Fibroblast of lung (primary cell): ENCODE measurements at regions not wholly inside any gene's neighbourhood (a gene's known extent, or its start where the extent isn't known, plus 50 kb on each side); places are given as distances from the start of the nearest gene placed in this dataset.
A peak's percentile ranks its signal among the peaks of the same experiment; 100 is the strongest.

Source experiments
- DNase-seq, 2 donors: peaks; one replicate each; pipeline versions ENCODE4 v3.0.0 to v3.0.0-alpha.2; 2010; ENCODE audit warnings: low read depth in 2 of 2
- H2AFZ ChIP-seq: 2 replicates; pipeline ENCODE4 v1.5.1; 2012; ENCODE audit warnings: low read length, control low read depth, inconsistent platforms
- H3K27ac ChIP-seq: 2 replicates; pipeline ENCODE4 v1.5.1; 2011; ENCODE audit warnings: low read length, control low read depth; ENCODE audit not compliant: insufficient read depth
- H3K27me3 ChIP-seq: 2 replicates; pipeline ENCODE4 v1.5.1; 2011; ENCODE audit warnings: mild to moderate bottlenecking, low read length; ENCODE audit not compliant: control insufficient read depth, insufficient read depth
- H3K36me3 ChIP-seq: 2 replicates; pipeline ENCODE4 v1.5.1; 2011; ENCODE audit warnings: low read length; ENCODE audit not compliant: control insufficient read depth, insufficient read depth
- H3K4me1 ChIP-seq: 2 replicates; pipeline ENCODE4 v1.5.1; 2011; ENCODE audit warnings: low read length; ENCODE audit not compliant: control insufficient read depth, insufficient read depth; ENCODE audit errors: extremely low read depth
- H3K4me2 ChIP-seq: 2 replicates; pipeline ENCODE4 v1.5.1; 2011; ENCODE audit warnings: low read length, control low read depth; ENCODE audit not compliant: insufficient read depth; ENCODE audit errors: extremely low read depth
- H3K4me3 ChIP-seq, 4 experiments: fragments of 200-600 bp in 1 of 4; sonication (generic) in 1 of 4; replicated peaks in 1 of 4; 2 replicates each; pipeline ENCODE4 v1.5.1; 2011 to 2016; ENCODE audit warnings: low read length in 4 of 4, low read depth in 3 of 4, mild to moderate bottlenecking in 3 of 4, control low read depth in 2 of 4, inconsistent platforms in 1 of 4, mixed read lengths in 1 of 4; ENCODE audit not compliant: insufficient read depth in 1 of 4; ENCODE audit errors: control extremely low read depth in 1 of 4
- H3K79me2 ChIP-seq: 2 replicates; pipeline ENCODE4 v1.5.1; 2012; ENCODE audit warnings: mild to moderate bottlenecking, low read length, inconsistent platforms; ENCODE audit not compliant: control insufficient read depth, insufficient read depth
- H3K9ac ChIP-seq: 2 replicates; pipeline ENCODE4 v1.5.1; 2011; ENCODE audit warnings: mild to moderate bottlenecking, low read length, control low read depth; ENCODE audit not compliant: insufficient read depth
- H3K9me3 ChIP-seq: 2 replicates; pipeline ENCODE4 v1.5.1; 2012; ENCODE audit warnings: low read depth, low read length; ENCODE audit not compliant: control insufficient read depth, insufficient read depth
- H4K20me1 ChIP-seq: 2 replicates; pipeline ENCODE4 v1.5.1; 2011; ENCODE audit warnings: low read length; ENCODE audit not compliant: control insufficient read depth, insufficient read depth; ENCODE audit errors: extremely low read depth
- CTCF ChIP-seq, 2 donors: IDR thresholded peaks in 1 of 2; conservative IDR thresholded peaks in 1 of 2; 1 replicate in 1 of 2; 2 replicates in 1 of 2; pipeline ENCODE4 v1.5.1; 2011 to 2012; ENCODE audit warnings: low read length in 2 of 2, control low read depth in 1 of 2, inconsistent platforms in 1 of 2, low read depth in 1 of 2, mild to moderate bottlenecking in 1 of 2
- EZH2 ChIP-seq: IDR thresholded peaks from 2 replicates; pipeline ENCODE4 v1.5.1; 2012; ENCODE audit warnings: low read length, control low read depth, mild to moderate bottlenecking; ENCODE audit errors: missing control alignments

GRCh38 chr2:122830157-122830556 lies 1074.7 kb downstream of the TSN start:
- no peak overlapping the region for H3K9ac ChIP-seq
- H4K20me1 ChIP-seq: no peaks in the 10 kb centered on the region
- no peak for TF ChIP-seq EZH2
- no peak for TF ChIP-seq CTCF (conservative IDR thresholded peaks at IDR 0.05 in 1 of 2, IDR thresholded peaks at IDR 0.05 in 1 of 2; ENCODE audit: low read depth in 1 of 2, low read length in 2 of 2)
- H3K4me3 ChIP-seq: no peak overlapping the region
- H3K4me2 ChIP-seq: no peak overlapping the region
- H2AFZ ChIP-seq: no peak overlapping the region
- no peaks in the 10 kb centered on the region for H3K4me1 ChIP-seq
- H3K27ac ChIP-seq: no peak overlapping the region
- no peaks in the 10 kb centered on the region for H3K9me3 ChIP-seq
- no peaks in the 10 kb centered on the region for H3K27me3 ChIP-seq
- no peaks in the 10 kb centered on the region for H3K79me2 ChIP-seq
- H3K36me3 ChIP-seq: no peaks in the 10 kb centered on the region
- no peak for DNase-seq

- H3K36me3 ChIP-seq: no peaks in the 10 kb centered on the region
- H4K20me1 ChIP-seq: no peaks in the 10 kb centered on the region
- TF ChIP-seq CTCF (conservative IDR thresholded peaks at IDR 0.05 in 1 of 2, IDR thresholded peaks at IDR 0.05 in 1 of 2; ENCODE audit: low read depth in 1 of 2, low read length in 2 of 2) (no peak), EZH2 (no peak)
- H3K9me3 ChIP-seq: no peaks in the 10 kb centered on the region
- no peak overlapping the region for H3K4me3 ChIP-seq
- no peak overlapping the region for H3K4me2 ChIP-seq
- no peak overlapping the region for H3K27ac ChIP-seq
- no peak overlapping the region for H3K9ac ChIP-seq
- H3K4me1 ChIP-seq: no peaks in the 10 kb centered on the region
- H2AFZ ChIP-seq: no peak overlapping the region
- H3K27me3 ChIP-seq: no peaks in the 10 kb centered on the region
- DNase-seq: peak in 1 of 2 donors; percentile 47
- H3K79me2 ChIP-seq: no peaks in the 10 kb centered on the region
Measured at GRCh38 chr2:122831649-122832048, 1076.2 kb downstream of the TSN start.

GRCh38 chr2:122843503-122843902 lies 1088.1 kb downstream of the TSN start:
- Histone ChIP-seq H4K20me1 (no peaks in the 10 kb centered on the region), H3K4me1 (no peaks in the 10 kb centered on the region), H3K79me2 (no peaks in the 10 kb centered on the region), H3K27me3 (no peaks in the 10 kb centered on the region), H3K4me3 (no peak overlapping the region), H3K36me3 (no peaks in the 10 kb centered on the region), H3K27ac (no peak overlapping the region), H3K4me2 (no peak overlapping the region), H2AFZ (no peak overlapping the region), H3K9me3 (no peaks in the 10 kb centered on the region), H3K9ac (no peak overlapping the region)
- peak in 1 of 2 donors; percentile 0 for DNase-seq
- TF ChIP-seq CTCF (conservative IDR thresholded peaks at IDR 0.05 in 1 of 2, IDR thresholded peaks at IDR 0.05 in 1 of 2; ENCODE audit: low read depth in 1 of 2, low read length in 2 of 2): no peak
- no peak for TF ChIP-seq EZH2
